ENCODE measurements at regions not wholly inside any gene's neighbourhood (a gene's known extent, or its start where the extent isn't known, plus 50 kb on each side); places are given as distances from the start of the nearest gene placed in this dataset.

DNA sequence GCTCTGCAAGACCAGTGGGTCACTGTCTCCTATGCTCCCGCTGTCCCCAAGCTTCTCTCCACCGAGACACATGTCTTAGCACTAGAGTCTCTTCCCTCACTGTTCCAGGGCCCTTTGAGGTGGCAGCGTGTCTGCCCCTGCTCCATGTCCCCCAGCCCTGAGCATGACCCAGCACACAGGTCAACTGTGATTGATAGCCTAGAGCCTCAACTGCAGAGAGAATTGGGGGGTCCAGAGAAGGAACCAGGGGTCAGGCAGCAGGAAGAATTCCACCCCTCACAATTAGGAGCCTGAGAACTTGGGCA, 54.6 kb upstream of the ODC1 start:
- Histone ChIP-seq H3K4me1 (ENCODE audit: control insufficient read depth in 1 of 2, insufficient read depth in 2 of 2, low read depth in 1 of 2, low read length in 1 of 2) (peaks cover 0 to 3% of the 10 kb centered on the region in 2 experiments; a peak in 2 of 4 replicates), H3K36me3 (replicated peaks in 1 of 2; ENCODE audit: control insufficient read depth in 1 of 2, insufficient read depth in 2 of 2, low read length in 1 of 2) (no peaks in the 10 kb centered on the region), H3K4me2 (no peak overlapping the region), H3K27me3 (ENCODE audit: insufficient read depth) (peaks cover 9% of the 10 kb centered on the region; the same call in 1 of the 2 replicates), H2AFZ (ENCODE audit: low read depth) (no peak overlapping the region), H3F3A (replicated peaks; ENCODE audit: insufficient read depth) (no peaks in the 10 kb centered on the region), H3K9ac (no peak overlapping the region), H4K20me1 (ENCODE audit: insufficient read depth) (no peaks in the 10 kb centered on the region), H3K9me2 (no peaks in the 10 kb centered on the region), H3K4me3 (ENCODE audit: low read depth in 2 of 2, low read length in 1 of 2) (no peak overlapping the region), H3K9me3 (no peaks in the 10 kb centered on the region), H3K79me2 (ENCODE audit: insufficient read depth) (no peaks in the 10 kb centered on the region), H3K27ac (ENCODE audit: low read depth in 2 of 2, low read length in 1 of 2) (no peak overlapping the region)
- ChIA-PET POLR2A (no interaction called here), CTCF (interaction anchor here (0.9 to 1.2 kb wide), 3 partner anchors 13 to 430 kb away, joined by 3 read pairs; no protein-coding TSS in a partner anchor)
- no peak for DNase-seq
- TF ChIP-seq FOXM1 (IDR thresholded peaks at IDR 0.05; ENCODE audit: low read depth) (no peak), SMC3 (IDR thresholded peaks at IDR 0.05; ENCODE audit: low read depth, low read length) (no peak), TAF1 (IDR thresholded peaks at IDR 0.05; ENCODE audit: borderline replicate concordance, low read depth, low read length) (no peak), RAD21 (IDR thresholded peaks at IDR 0.05; ENCODE audit: low read length) (no peak), POLR2AphosphoS5 (IDR thresholded peaks at IDR 0.05; ENCODE audit: low read depth, low read length) (no peak), MXI1 (IDR thresholded peaks at IDR 0.05; ENCODE audit: low read depth, low read length) (no peak), TCF12 (IDR thresholded peaks at IDR 0.05) (no peak), RCOR1 (IDR thresholded peaks at IDR 0.05; ENCODE audit: low read length) (no peak)
- TF ChIP-seq, protein P1, sequence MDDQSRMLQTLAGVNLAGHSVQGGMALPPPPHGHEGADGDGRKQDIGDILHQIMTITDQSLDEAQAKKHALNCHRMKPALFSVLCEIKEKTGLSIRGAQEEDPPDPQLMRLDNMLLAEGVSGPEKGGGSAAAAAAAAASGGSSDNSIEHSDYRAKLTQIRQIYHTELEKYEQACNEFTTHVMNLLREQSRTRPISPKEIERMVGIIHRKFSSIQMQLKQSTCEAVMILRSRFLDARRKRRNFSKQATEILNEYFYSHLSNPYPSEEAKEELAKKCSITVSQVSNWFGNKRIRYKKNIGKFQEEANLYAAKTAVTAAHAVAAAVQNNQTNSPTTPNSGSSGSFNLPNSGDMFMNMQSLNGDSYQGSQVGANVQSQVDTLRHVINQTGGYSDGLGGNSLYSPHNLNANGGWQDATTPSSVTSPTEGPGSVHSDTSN (IDR thresholded peaks at IDR 0.05) = no peak
- TF ChIP-seq, protein P2, sequence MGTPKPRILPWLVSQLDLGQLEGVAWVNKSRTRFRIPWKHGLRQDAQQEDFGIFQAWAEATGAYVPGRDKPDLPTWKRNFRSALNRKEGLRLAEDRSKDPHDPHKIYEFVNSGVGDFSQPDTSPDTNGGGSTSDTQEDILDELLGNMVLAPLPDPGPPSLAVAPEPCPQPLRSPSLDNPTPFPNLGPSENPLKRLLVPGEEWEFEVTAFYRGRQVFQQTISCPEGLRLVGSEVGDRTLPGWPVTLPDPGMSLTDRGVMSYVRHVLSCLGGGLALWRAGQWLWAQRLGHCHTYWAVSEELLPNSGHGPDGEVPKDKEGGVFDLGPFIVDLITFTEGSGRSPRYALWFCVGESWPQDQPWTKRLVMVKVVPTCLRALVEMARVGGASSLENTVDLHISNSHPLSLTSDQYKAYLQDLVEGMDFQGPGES (IDR thresholded peaks at IDR 0.05; ENCODE audit: low read depth, low read length) = no peak
- TF ChIP-seq, protein P3, sequence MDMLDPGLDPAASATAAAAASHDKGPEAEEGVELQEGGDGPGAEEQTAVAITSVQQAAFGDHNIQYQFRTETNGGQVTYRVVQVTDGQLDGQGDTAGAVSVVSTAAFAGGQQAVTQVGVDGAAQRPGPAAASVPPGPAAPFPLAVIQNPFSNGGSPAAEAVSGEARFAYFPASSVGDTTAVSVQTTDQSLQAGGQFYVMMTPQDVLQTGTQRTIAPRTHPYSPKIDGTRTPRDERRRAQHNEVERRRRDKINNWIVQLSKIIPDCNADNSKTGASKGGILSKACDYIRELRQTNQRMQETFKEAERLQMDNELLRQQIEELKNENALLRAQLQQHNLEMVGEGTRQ (IDR thresholded peaks at IDR 0.05; ENCODE audit: borderline replicate concordance, low read depth, low read length) = no peak
- TF ChIP-seq, protein P4, sequence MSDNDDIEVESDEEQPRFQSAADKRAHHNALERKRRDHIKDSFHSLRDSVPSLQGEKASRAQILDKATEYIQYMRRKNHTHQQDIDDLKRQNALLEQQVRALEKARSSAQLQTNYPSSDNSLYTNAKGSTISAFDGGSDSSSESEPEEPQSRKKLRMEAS (IDR thresholded peaks at IDR 0.05; ENCODE audit: low read depth) = no peak
- WGBS (ENCODE audit: low lambda C conversion rate) = 82% methylated on average over 3 of the region's 3 CpGs

DNA sequence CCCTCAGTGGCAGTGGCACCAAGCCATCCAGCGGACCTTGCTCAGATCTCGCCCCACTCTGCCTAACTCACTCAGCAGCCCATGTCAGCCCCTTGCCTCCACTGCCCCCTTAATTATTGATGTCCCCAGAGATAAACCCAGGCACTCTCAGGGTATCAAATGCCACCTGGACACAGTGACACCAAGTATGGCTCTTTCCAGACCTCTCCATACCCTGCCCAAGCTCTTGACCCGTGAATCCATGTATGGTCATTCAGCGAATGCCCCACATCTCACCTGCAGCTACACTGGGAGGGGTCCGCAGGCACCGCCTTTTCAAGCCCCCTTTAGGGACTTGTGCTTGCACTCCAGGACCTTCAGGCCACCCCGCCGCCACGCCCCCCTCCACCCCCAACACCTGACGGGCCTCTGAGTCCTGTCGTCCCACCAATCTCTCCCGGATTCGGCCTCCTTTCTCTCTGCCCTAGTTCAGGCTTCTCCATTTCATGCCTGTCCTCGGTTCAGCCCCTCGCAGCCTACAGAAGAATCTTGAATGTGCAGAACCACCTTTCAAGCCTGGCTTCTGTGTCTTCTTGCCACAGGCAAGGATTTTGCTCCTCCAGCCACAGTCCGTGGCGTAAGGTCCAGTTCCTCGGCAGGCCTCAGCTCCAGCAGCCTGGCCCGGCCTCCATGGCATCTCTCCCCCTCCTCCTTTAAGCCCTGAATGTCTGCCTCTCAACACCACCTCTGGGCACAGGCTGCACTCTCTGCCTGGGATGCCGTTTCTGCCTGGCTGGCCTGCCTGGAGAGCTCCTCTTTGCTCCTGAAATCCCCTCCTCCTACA, 54.1 kb upstream of the ODC1 start:
- ChIA-PET CTCF (interaction anchor here (1.2 kb wide), 2 partner anchors 60 to 429 kb away, joined by 3 read pairs; no protein-coding TSS in a partner anchor), POLR2A (no interaction called here)
- no peaks in the 10 kb centered on the region for H3F3A ChIP-seq (replicated peaks; ENCODE audit: insufficient read depth)
- no peaks in the 10 kb centered on the region for H3K9me3 ChIP-seq
- H3K4me3 ChIP-seq (ENCODE audit: low read depth in 2 of 2, low read length in 1 of 2) = no peak overlapping the region
- no peak overlapping the region for H3K27ac ChIP-seq (ENCODE audit: low read depth in 2 of 2, low read length in 1 of 2)
- H3K4me2 ChIP-seq = no peak overlapping the region
- H2AFZ ChIP-seq (ENCODE audit: low read depth) = no peak overlapping the region
- H4K20me1 ChIP-seq (ENCODE audit: insufficient read depth) = no peaks in the 10 kb centered on the region
- DNase-seq = no peak
- H3K36me3 ChIP-seq (replicated peaks in 1 of 2; ENCODE audit: control insufficient read depth in 1 of 2, insufficient read depth in 2 of 2, low read length in 1 of 2) = no peaks in the 10 kb centered on the region
- H3K79me2 ChIP-seq (ENCODE audit: insufficient read depth) = no peaks in the 10 kb centered on the region
- WGBS (ENCODE audit: low lambda C conversion rate) = 83% methylated on average over 20 of the region's 20 CpGs
- TF ChIP-seq, protein P1 (IDR thresholded peaks at IDR 0.05) = no peak
- TF ChIP-seq RAD21 (IDR thresholded peaks at IDR 0.05; ENCODE audit: low read length) (no peak), CHD2 (IDR thresholded peaks at IDR 0.05; ENCODE audit: low read length, partially characterized antibody) (no peak), EP300 (IDR thresholded peaks at IDR 0.05; ENCODE audit: borderline replicate concordance in 1 of 2, low read depth in 1 of 2, low read length in 1 of 2) (no peak), MEF2A (IDR thresholded peaks at IDR 0.05; ENCODE audit: borderline replicate concordance, low read depth) (no peak)
- TF ChIP-seq, protein P2 (IDR thresholded peaks at IDR 0.05; ENCODE audit: low read depth, low read length) = no peak
- TF ChIP-seq, protein P4 (IDR thresholded peaks at IDR 0.05; ENCODE audit: low read depth) = no peak
- H3K4me1 ChIP-seq (ENCODE audit: control insufficient read depth in 1 of 2, insufficient read depth in 2 of 2, low read depth in 1 of 2, low read length in 1 of 2) = peaks cover 0 to 3% of the 10 kb centered on the region in 2 experiments; a peak in 2 of 4 replicates
- H3K9ac ChIP-seq = no peak overlapping the region
- H3K27me3 ChIP-seq (ENCODE audit: insufficient read depth) = peaks cover 9% of the 10 kb centered on the region; the same call in 1 of the 2 replicates
- H3K9me2 ChIP-seq = no peaks in the 10 kb centered on the region

All from SK-N-SH (cell line).